ENCODE measurements at regions not wholly inside any gene's neighbourhood (a gene's known extent, or its start where the extent isn't known, plus 50 kb on each side); places are given as distances from the start of the nearest gene placed in this dataset.

DNA sequence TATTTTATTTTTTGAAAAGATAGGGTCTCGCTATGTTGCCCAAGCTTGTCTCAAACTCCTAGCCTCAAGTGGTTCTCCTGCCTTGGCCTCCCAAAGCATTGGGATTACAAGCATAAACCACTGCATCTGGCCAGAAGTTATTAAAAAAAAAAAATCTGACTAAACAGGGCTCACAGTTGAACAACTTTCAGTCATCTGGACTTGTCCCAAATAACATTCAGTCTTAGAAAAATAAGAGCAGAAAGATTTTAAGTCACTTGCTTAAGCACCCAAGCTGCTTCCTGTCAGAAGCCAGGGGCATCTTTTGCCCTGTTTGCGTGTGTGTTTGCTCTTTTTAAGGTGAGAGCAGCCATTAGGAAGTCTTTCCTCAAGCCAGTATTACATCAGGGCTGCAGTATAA is 286.8 kb downstream of the LMO4 start:
- no peak for DNase-seq (ENCODE audit: low read depth)

DNA sequence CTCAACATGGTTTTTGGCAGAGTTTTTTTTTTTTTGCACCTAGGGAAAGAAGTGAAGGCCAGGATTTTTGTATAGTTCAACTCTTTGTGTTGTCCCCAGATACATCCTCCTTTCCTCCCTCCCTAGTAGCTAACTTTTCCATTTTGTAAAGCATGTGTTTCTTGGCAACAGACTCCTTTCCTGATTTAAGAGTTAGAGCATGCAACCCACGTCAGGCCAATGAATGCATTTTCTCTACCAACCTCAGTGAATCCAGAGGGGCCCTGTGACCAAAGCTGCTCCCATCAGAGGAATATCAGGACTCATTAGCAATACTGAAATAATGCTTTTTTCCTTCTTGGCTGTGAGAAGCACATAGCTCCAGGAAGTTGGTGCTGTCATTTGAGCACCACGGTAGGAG is 287.2 kb downstream of the LMO4 start:
- no peak for DNase-seq (ENCODE audit: low read depth)

DNA sequence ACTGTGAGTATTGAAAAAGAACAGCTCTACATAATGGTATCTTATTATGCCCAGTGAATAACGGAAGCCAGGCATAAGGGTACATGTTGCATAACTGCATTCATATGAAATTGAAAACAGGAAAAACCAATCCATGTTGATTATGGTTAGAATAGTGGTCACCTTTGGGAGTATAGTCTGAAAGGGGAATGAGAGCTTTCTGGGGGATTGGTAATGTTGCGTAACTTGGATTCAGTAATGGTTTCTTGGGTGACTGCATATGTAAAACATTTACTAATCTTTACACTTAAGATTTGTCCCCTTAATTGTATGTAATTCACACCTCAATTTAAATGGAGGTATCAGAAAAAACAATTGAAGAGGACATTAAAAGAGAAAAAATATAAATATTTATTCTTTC is 292.1 kb downstream of the LMO4 start:
- no peak for DNase-seq (ENCODE audit: low read depth)

DNA sequence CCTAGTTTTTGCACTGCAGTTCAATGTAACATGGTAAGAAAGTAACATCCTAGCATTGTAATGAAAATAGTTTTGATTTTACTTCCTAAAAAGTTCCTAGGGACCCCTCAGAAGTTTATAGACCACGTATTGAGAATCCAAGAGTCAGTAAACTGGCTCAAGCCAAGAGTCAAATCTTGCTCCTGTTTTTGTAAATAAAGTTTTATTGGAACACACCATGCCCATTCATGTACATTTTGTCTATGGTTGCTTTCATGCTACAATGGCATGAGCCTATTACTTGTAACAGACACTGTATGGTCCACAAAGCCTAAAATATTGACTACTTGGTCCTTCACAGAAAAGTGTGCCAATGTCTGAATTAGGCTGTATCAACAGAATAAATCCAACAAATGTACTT is 301.0 kb downstream of the LMO4 start:
- no peak for DNase-seq (ENCODE audit: low read depth)

DNA sequence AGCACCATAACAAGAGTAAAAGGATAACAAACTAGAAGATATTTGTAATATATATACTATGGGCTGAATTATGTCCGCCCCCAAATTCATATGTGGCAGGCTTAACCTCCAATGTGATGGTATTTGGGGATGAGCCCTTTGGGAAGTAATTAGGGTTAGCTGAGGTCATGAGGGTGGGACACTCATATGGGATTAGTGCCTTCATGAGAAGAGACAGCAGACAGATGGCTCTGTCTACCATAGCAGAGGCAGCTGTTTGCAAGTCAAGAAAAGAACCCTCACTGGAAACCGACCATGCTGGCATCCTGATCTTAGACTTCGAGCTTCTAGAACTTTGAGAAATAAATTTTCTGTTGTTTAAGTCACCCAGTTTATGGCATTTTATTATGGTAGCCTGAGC is 303.6 kb downstream of the LMO4 start:
- no peak for DNase-seq (ENCODE audit: low read depth)

DNA sequence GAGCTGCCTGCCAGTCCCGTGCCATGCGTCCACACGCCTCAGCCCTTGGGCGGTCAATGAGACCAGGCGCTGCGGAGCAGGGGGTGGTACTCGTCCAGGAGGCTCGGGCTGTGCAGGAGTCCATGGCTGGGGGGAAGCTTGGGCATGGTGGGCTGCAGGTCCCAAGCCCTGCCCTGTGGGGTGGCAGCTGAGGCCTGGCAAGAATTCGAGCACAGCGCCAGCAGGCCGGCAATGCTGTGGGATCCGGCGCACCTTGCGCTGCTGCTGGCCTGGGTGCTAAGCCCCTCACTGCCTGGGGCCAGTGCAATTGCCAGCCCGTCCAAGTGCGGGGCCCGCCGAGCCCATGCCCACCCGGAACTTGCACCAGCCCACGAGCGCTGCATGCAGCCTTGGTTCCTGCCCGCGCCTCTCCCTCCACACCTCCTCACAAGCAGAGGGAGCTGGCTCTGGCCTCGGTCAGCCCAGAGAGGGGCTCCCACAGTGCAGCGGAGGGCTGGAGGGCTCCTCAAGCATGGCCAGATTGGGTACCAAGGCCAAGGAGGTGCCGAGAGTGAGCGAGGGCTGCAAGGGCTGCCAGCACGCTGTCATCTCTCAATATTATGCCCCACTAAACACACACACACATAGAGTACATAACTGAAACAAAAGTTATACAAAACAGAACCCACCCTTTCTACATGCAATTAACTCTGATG is 307.7 kb downstream of the LMO4 start:
- DNase-seq (ENCODE audit: low read depth): no peak

DNA sequence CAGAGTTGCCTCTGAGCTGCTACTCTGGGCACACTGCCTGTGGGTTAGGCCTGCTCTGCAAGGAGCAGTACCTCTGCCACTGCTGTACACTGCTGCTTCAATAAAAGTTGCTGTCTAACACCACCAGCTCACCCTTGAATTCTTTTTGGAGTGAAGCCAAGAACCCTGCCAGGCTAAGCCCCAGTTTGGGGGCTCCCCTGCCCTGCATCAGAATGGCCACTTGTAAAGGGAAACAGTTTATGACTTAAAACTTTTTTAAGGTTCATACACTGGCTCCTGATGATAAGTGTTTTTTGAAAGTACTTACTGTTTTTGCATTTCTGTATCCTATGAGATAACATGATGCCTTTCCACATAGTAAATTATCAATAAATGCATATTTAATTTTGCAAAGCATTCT is 310.0 kb downstream of the LMO4 start:
- DNase-seq (ENCODE audit: low read depth): no peak

DNA sequence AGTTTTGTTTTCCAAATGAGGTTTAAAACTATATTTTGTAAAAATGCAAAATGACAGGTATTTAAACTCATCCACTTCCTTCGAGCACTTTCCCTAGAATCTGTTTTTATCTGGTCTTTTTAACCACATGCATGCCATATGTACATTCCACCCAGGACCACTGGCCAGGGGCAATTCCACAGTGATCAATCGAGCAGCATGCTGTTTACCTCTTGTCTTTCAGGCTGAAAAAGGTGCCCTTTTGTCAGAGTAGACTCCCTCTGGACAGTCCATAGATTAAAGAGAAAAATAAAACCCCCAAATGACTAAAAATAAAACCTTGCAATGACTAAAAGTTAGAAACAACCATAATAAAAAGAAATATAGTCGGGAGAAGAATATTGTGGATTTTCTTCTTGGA is 313.3 kb downstream of the LMO4 start:
- no peak for DNase-seq (ENCODE audit: low read depth)

DNA sequence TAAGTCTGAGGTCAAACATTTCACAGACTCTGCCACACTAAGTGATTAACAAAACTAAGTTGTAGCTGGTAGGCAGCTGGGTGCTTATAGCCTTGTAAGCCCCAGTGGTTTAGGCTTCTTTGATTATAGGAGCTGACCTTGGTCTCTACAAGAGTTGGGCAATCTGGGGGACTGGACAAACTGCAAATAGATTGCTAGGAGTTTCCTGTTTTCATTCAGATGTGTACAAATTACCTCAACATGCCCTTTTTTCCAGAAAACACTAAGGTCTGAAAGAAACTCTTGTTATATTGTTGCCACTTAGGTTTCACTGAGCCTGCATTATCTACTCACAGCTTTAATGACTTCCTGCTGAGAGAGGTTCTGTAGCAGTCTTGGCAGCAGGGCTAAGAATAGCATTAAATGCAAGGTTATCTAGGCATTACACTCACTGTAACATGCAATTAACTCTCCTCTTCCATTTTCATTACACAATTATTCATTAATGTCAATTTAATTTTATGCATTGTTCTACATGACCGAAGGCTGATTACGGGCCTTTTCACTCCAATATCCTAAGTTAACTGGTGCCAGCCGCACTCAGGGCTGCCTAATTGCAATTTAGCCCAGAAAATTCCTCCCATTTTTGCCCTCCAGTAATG is 314.0 kb downstream of the LMO4 start:
- no peak for DNase-seq (ENCODE audit: low read depth)

DNA sequence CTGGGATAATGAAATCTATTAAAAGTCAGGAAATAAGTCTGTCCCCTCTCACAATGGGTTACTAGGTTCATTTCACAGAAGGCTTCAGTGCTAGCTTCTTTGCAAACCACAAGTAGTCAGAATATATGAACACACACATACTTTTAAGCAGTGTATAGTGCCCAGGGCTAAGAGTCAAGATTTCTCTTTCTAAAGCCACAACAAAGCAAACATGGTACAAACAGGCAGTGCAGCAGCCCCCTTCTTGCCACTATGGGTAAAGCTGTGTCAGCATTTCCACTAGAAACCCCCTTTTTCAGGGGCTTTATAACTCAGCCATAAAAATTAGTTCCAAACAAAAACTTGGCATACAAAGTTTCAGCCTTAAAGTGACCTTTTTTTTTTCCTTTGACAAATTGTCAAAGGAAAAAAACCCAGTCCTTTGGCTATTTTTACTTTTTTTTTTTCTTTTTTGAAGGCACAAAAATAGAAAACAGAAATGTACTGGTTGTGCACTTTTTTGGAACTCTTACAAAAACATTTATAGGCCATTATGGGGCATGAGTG is 315.4 kb downstream of the LMO4 start:
- no peak for DNase-seq (ENCODE audit: low read depth)

DNA sequence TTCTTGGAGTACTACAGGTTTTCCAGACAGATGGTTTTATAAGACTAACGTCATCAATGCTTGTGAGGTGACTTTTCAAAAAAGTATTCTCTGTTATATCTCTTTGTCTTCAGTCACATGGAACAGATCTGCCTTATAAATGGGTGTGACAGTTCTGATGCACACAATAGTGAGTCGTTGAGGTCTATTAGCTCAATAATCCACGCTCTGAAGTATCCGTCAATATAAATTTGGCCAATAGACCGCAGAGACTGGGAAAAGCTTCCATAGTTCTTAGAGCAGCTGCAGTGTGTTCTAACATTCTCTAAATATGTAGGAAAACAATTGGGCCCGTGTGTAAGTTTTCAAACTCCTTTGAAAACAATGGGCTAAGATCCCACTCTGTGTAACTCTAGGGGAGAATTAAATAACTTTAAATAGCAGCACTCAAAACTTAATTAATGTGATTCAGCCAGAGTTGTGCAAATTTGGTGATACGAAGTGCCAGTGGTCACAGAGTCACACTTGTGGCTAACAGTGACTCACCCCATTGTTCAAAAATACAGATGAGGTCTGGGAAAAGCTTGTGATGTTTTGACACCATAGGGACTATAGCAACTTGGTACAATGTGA is 316.0 kb downstream of the LMO4 start:
- DNase-seq (ENCODE audit: low read depth): no peak

DNA sequence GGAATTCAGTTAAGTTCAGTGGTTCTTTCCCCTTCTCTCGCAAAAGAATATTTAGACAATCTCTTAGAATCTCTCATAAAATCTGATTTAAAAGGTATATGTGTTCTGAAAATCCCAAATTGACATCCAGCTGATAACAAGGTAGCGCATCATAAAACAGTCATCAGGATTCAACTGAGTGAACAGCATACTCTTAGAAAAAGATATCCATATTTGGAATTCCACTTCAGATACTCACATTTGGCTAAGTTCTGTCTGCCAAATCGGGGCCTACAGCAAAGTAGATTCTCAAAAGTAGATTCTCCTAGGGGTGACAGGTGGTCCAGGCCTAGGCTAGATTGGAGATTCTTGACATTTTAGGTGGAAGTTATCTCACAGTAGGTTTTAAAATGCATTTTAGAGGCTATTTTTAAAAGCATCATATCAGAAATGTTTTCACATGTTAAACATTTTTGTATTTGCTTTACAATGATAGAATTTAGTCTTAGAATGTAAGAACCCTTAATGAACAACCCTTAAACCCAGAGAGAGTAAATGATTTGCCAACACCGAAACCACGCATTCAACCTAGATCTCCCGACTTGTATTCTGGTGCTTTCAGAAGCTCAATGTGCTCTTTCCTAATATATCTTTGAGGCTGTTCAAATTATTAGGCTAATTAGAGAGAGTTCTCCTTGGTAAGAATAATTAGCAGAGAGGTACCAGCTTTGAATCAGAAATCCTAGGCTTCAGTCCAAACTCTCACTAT is 318.9 kb downstream of the LMO4 start:
- no peak for DNase-seq (ENCODE audit: low read depth)

DNA sequence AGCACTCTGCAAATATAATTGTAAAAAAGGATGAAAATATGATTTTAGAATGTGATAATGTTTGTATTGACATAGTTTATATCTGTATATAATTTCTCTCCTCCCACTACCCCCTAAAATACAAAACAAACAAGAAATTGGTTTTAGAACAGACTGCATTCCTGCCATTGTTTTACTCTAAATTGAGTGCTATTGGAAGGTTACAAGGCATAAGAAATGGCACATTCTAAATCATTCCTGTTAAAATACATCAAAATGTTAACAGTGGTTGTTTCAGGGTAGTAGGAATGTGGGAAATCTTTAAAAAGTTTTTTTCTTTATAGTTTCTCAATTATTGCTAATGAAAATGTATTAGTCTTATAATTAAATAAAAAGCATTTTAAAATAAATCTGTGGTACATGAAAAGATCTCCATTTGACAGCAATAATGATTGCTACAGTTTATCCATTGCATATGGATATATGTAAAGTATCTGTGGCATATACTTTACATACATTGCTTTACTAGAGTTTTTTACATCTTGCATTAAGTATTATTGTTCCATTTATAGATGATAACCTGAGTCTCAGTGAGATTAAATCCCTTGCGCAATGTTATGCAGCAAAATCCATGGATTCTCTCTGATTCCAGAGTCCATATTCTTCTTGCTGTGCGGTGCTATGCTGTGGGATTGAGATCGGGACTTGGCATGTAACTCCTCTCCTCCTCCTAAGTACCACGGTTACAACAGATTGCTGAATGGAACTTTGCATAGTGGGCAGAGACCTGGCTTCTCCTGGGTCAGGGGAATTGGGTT is 319.8 kb downstream of the LMO4 start:
- no peak for DNase-seq (ENCODE audit: low read depth)

DNA sequence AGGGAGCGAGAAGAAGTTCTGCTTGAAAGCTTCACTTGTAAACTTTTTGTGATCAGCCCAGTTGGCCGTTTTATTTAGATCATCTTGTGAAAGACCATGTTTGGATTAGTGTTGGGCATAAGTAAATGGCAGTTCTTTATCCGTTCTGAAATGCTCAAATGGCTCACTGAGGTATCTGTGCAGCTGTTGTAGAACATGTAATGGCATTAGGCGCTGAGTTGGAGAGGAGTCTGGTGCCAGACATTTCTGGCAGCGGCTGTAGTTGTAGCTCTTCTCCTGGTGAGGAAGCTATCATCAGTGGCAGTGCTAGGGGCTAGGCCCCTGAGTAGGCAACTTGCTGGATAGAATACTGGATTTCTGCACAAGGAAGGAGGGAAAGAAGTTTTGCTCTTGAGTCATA is 321.6 kb downstream of the LMO4 start:
- DNase-seq (ENCODE audit: low read depth): no peak

DNA sequence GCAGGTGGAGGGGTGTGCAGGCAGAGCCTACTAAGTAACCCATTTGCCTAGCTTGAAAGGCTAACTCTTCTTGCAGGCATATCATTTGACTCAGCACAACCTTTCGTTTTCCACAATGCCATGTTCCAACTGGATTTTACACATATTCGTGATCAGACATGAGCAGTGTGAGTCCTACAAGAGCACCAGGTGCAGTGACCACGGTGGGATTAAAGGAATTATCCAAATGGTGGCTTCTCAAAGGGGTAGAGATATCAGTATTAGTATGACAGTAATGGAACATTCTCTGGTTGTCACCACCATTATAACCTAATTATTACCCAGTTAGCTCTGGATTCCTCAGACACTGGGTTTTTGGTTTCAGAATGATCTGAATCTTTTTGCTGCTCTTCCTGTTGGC is 323.5 kb downstream of the LMO4 start:
- no peak for DNase-seq (ENCODE audit: low read depth)

DNA sequence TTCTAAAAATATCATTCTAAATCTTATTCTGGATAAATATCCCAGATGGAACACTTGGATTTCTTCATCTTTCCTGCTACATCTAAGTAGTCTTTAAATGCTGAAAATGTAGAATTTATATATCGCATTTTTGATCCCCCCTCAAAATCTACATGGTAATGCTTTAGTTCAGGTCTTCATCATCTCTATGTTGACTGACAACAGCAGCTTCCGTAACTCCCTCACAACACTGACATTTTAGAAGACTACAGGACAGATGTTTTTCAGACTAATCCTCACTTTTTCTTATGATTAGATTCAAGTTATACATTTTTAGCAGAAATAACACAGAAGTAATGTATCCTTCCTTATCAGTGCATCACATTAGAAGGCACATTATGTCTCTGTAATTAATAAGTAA is 336.5 kb downstream of the LMO4 start:
- DNase-seq (ENCODE audit: low read depth): no peak

DNA sequence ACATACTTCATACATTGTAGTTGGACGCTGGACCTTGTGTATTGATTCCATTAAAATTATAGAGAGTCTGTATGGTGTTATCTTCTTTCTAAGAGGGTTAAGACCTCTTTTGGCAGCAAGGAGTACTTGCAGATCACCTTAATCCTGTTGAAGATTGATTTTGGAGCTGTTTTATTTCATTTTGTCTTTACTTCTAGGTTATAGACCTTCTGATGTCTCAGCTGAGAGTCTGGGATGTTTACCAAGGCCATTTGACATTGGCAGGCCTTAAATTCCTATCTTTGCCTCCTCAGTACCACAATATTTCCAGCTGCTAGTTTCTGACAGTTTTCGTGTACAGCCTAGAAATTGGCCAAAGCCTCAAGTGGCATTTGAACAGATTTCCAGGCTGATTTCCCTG is 338.0 kb downstream of the LMO4 start:
- no peak for DNase-seq (ENCODE audit: low read depth)

DNA sequence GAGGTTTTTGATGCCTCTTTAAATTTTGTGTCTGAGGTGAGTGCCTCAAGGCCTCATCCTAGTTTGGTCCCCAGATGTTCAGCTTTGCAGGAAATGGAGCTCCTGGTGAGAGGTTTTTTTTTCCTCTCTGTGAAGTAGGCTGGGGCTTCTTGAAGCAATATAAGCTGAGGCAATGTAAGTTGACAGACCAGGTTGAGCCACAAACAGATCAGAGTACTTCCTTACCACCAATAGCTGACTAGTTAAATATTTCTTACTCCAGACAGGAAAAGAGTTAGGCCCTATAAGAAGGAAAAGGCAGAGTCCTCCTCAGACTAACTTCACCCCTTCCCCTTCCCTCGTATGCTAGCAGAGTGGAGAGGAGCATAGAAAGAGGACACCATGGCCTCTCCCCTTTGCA is 341.0 kb downstream of the LMO4 start:
- DNase-seq (ENCODE audit: low read depth): no peak

DNA sequence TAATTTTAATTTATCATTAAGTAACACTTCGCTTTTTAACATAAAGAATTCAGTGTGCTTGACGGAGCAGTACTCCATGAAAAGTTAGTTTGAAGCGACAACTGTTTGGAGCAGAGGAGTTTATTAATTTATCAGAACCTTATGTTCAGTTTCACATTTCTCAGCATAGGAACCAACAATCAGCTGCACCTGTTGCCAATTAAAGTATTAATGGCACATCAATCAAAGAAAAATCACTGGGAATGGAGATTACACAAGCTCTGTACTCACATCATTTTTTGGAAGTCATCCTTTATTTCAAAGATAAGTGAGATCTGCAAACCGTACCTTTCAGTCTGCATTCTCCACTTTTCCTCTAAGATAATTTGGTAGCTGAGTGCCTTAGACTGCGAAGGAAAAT is 344.6 kb downstream of the LMO4 start:
- DNase-seq (ENCODE audit: low read depth): no peak

DNA sequence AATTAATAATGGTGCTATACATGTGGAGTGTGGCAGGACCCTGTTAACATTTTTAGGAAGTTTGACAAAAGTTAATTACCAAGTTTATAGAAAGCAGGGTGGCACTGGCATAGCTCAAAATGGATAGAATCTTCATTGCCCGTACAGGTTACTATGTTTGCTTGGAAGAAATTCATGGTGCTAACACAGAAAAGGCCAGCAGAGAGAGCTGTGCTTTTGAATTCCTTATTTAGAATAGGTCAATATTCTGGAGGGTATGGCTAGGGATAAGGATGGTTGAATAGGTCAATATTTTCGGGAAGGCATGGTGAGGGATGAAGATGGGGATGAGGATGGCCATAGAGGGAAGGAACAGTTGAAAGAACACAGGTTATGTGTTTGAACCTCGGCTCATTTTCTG is 345.1 kb downstream of the LMO4 start:
- DNase-seq (ENCODE audit: low read depth): no peak

DNA sequence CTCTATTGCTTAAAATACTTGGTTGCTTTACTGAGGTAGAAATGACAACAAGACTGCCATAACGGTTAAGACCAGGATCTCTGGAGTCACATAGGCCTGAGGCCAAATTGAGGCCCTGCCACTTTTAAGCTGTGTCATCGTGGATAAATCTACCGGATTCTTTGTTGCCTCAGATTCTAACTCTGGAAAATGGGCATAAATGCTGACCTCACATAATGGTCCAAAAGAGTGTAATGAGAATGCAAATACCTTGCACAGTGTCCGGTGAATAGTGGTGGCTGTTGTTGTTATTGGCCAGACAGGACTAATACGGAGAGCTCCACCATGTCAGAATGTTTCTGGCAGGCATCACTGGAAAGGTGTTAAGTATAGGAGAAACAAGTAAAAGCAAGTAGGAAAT is 346.1 kb downstream of the LMO4 start:
- DNase-seq (ENCODE audit: low read depth): no peak

DNA sequence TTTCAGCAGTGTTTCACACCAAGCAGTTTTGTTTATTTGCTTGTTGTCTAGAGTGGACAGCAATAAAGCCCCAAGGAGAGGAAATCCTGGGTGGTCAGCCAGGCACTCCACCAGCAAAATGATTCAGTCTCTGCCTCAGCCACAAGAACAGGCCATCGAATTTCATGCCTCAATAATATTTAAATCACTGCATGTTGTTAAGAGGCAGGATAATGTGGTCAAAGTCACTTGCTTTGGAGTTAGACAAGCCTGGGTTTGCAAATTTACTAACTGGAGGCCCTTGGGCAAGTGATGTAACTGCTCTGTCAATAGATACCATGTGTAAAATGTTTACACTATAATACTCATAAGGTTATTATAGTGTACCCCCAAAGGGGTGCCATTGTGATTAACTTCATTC is 349.6 kb downstream of the LMO4 start:
- DNase-seq (ENCODE audit: low read depth): no peak
